ENCODE measurements at regions not wholly inside any gene's neighbourhood (a gene's known extent, or its start where the extent isn't known, plus 50 kb on each side); places are given as distances from the start of the nearest gene placed in this dataset.

GRCh38 chr6:21648475-21649050 is 55.0 kb downstream of the SOX4 start:
- DNase-seq = no peak

- no peak for DNase-seq
Observed at GRCh38 chr6:21653323-21653722, 59.8 kb downstream of the SOX4 start.

- DNase-seq = no peak
Observed at GRCh38 chr6:21653905-21654304, 60.4 kb downstream of the SOX4 start.

- no peak for DNase-seq
Observed at GRCh38 chr6:21654361-21654760, 60.8 kb downstream of the SOX4 start.

GRCh38 chr6:21663966-21664313 is 70.4 kb downstream of the SOX4 start:
- DNase-seq = no peak

- DNase-seq = no peak
Observed at GRCh38 chr6:21664314-21665109, 71.0 kb downstream of the SOX4 start.

- no peak for DNase-seq
Observed at GRCh38 chr6:21665110-21665391, 71.5 kb downstream of the SOX4 start.

GRCh38 chr6:21665392-21666200 is 72.0 kb downstream of the SOX4 start:
- no peak for DNase-seq

- no peak for DNase-seq
Observed at GRCh38 chr6:21666201-21666691, 72.7 kb downstream of the SOX4 start.

GRCh38 chr6:21666853-21667681 is 73.5 kb downstream of the SOX4 start:
- no peak for DNase-seq

GRCh38 chr6:21668795-21669194 is 75.2 kb downstream of the SOX4 start:
- no peak for DNase-seq

GRCh38 chr6:21676769-21677168 is 83.2 kb downstream of the SOX4 start:
- no peak for DNase-seq

- no peak for DNase-seq
Observed at GRCh38 chr6:21678990-21679389, 85.4 kb downstream of the SOX4 start.

- no peak for DNase-seq
Observed at GRCh38 chr6:21679761-21680265, 86.3 kb downstream of the SOX4 start.

- no peak for DNase-seq
Observed at GRCh38 chr6:21680611-21681010, 87.1 kb downstream of the SOX4 start.

- no peak for DNase-seq
Observed at GRCh38 chr6:21690489-21690888, 96.9 kb downstream of the SOX4 start.

GRCh38 chr6:21691685-21692346 is 98.3 kb downstream of the SOX4 start:
- DNase-seq = no peak

- no peak for DNase-seq
Observed at GRCh38 chr6:21692721-21693120, 99.2 kb downstream of the SOX4 start.

- DNase-seq = no peak
Observed at GRCh38 chr6:21694168-21694567, 100.6 kb downstream of the SOX4 start.

GRCh38 chr6:21707524-21708319 is 114.2 kb downstream of the SOX4 start:
- no peak for DNase-seq

- DNase-seq = no peak
Observed at GRCh38 chr6:21708320-21708580, 114.7 kb downstream of the SOX4 start.

GRCh38 chr6:21710216-21710615 is 116.7 kb downstream of the SOX4 start:
- no peak for DNase-seq

All from activated effector memory CD4-positive, alpha-beta T cell treated with Interleukin-2 at 50 U/mL for 16 hours (primary cell).